A549 (cell line): ENCODE measurements at regions not wholly inside any gene's neighbourhood (a gene's known extent, or its start where the extent isn't known, plus 50 kb on each side); places are given as distances from the start of the nearest gene placed in this dataset.

Source experiments
- ATAC-seq, 2 experiments: fragments of 200-7000 bp in 1 of 2; fragments of >200 bp in 1 of 2; cut with Nextera tagmentation in 1 of 2; cut with Tn5 transposase in 1 of 2; 3 replicates each; pipeline versions ENCODE4 v1.8.0 to v1.9.1; 2018 to 2020; ENCODE audit warnings: mild to moderate bottlenecking in 1 of 2, moderate library complexity in 1 of 2
- CTCF ChIA-PET: fragments of 300-600 bp; sonication (Branson Sonifier 250); formaldehyde crosslinking; extraction: SDS; loops from one replicate; lab custom pipeline; 2021; ENCODE audit warnings: antibody characterized with exemption, inconsistent platforms; lab: Yijun Ruan, JAX
- POLR2A ChIA-PET: fragments of 350-600 bp; formaldehyde crosslinking; extraction: SDS; loops from one replicate; lab custom pipeline; 2021; ENCODE audit warnings: antibody characterized with exemption, inconsistent platforms; lab: Yijun Ruan, JAX
- DNase-seq, 2 experiments: peaks; one replicate each; pipeline versions ENCODE4 v3.0.0 to v3.0.0-alpha.2; 2011 to 2016; ENCODE audit warnings: low read depth in 1 of 2, low spot score in 1 of 2
- FAIRE-seq: peaks from 2 replicates; lab custom pipeline; 2011; peaks lifted over from hg19 to GRCh38; lab: Jason Lieb, UNC
- H3K27ac ChIP-seq, 2 experiments: fragments of >200 bp; sonication (Bioruptor Twin); formaldehyde crosslinking; 3 replicates each; pipeline ENCODE4 v1.5.1; 2016 to 2017
- H3K4me1 ChIP-seq: fragments of >200 bp; sonication (Bioruptor Twin); formaldehyde crosslinking; 3 replicates; pipeline ENCODE4 v1.6.1; 2016
- H3K4me2 ChIP-seq: fragments of >200 bp; sonication (Bioruptor Twin); formaldehyde crosslinking; 3 replicates; pipeline ENCODE4 v1.6.1; 2016
- H3K4me3 ChIP-seq: fragments of >200 bp; sonication (Bioruptor Twin); formaldehyde crosslinking; 3 replicates; pipeline ENCODE4 v1.5.1; 2016
- H3K9me3 ChIP-seq: fragments of >200 bp; sonication (Bioruptor Twin); formaldehyde crosslinking; 3 replicates; pipeline ENCODE4 v1.6.1; 2016
- ATOH8 ChIP-seq: fragments of 250-450 bp; sonication (Bioruptor Pico); IDR thresholded peaks from 2 replicates; pipeline ENCODE4 v1.5.0; 2020; ENCODE audit warnings: low read depth, mild to moderate bottlenecking, moderate library complexity
- CBX8 ChIP-seq: fragments of 200-600 bp; sonication (generic); IDR thresholded peaks from 2 replicates; pipeline ENCODE4 v1.6.1; 2016
- CEBPB ChIP-seq, 2 experiments: fragments of >200 bp in 1 of 2; sonication (Bioruptor Twin) in 1 of 2; formaldehyde crosslinking in 1 of 2; IDR thresholded peaks; 2 replicates each; pipeline ENCODE4 v1.6.1; 2012 to 2016
- EHMT2 ChIP-seq: fragments of 200-600 bp; sonication (generic); IDR thresholded peaks from 2 replicates; pipeline ENCODE4 v1.6.1; 2016; ENCODE audit warnings: antibody characterized with exemption, low read depth, mild to moderate bottlenecking, moderate library complexity
- ESRRA ChIP-seq: fragments of 150-350 bp; IDR thresholded peaks from 2 replicates; pipeline ENCODE4 v1.6.1; 2014; ENCODE audit warnings: mild to moderate bottlenecking, low read length, borderline replicate concordance
- FOSB ChIP-seq: fragments of 250-450 bp; sonication (Bioruptor Pico); IDR thresholded peaks from 2 replicates; pipeline ENCODE4 v1.5.0; 2020; ENCODE audit warnings: mild to moderate bottlenecking, moderate library complexity
- FOSL2 ChIP-seq, 2 experiments: fragments of 450-650 bp in 1 of 2; fragments of >200 bp in 1 of 2; sonication (Bioruptor Twin) in 1 of 2; formaldehyde crosslinking; IDR thresholded peaks; 2 replicates each; pipeline versions ENCODE4 v1.5.0 to v1.6.1; 2016 to 2020; ENCODE audit warnings: mild to moderate bottlenecking in 1 of 2, moderate library complexity in 1 of 2
- MAX ChIP-seq: IDR thresholded peaks from 2 replicates; pipeline ENCODE4 v1.6.1; 2012
- PHF8 ChIP-seq: fragments of 200-600 bp; sonication (generic); IDR thresholded peaks from 2 replicates; pipeline ENCODE4 v1.6.1; 2016; ENCODE audit warnings: low read depth, mild to moderate bottlenecking, antibody characterized with exemption, moderate library complexity, borderline replicate concordance
- POLR2A ChIP-seq: IDR thresholded peaks from 2 replicates; pipeline ENCODE4 v1.6.1; 2012; ENCODE audit warnings: mild to moderate bottlenecking, low read length
- POLR2AphosphoS2 ChIP-seq: conservative IDR thresholded peaks from 2 replicates; pipeline ENCODE4 v1.6.1; 2012; ENCODE audit warnings: low read length, improper control_type of control experiment, inconsistent platforms
- RARB ChIP-seq: fragments of 250-450 bp; sonication (Bioruptor Pico); IDR thresholded peaks from 2 replicates; pipeline ENCODE4 v1.8.0; 2021; ENCODE audit warnings: mild to moderate bottlenecking, moderate library complexity
- SMC3 ChIP-seq: fragments of >200 bp; sonication (Bioruptor Twin); formaldehyde crosslinking; IDR thresholded peaks from 3 replicates; pipeline ENCODE4 v1.6.1; 2018; ENCODE audit warnings: inconsistent platforms
- SREBF2 ChIP-seq: fragments of 450-650 bp; IDR thresholded peaks from 2 replicates; pipeline ENCODE4 v1.6.1; 2014; ENCODE audit warnings: mild to moderate bottlenecking, moderate library complexity
- TFCP2L1 ChIP-seq: fragments of 250-450 bp; sonication (Bioruptor Pico); IDR thresholded peaks from 2 replicates; pipeline ENCODE4 v1.5.0; 2021; ENCODE audit warnings: mild to moderate bottlenecking
- TP53 ChIP-seq: fragments of 250-450 bp; sonication (Bioruptor Pico); IDR thresholded peaks from 2 replicates; pipeline ENCODE4 v1.5.0; 2021; ENCODE audit warnings: mild to moderate bottlenecking, moderate library complexity
- USF2 ChIP-seq: fragments of 450-650 bp; IDR thresholded peaks from 2 replicates; pipeline ENCODE4 v1.6.1; 2014; ENCODE audit warnings: antibody characterized with exemption
- ZC3H11A ChIP-seq: fragments of 450-650 bp; IDR thresholded peaks from 2 replicates; pipeline ENCODE4 v1.6.1; 2014; ENCODE audit warnings: antibody characterized with exemption, mild to moderate bottlenecking
- ZSCAN20 ChIP-seq: fragments of 250-450 bp; sonication (Bioruptor Pico); IDR thresholded peaks from 2 replicates; pipeline ENCODE4 v1.8.0; 2022; ENCODE audit warnings: mild to moderate bottlenecking, moderate library complexity
- WGBS: methylation state at CpG from one replicate; pipeline ENCODE4 v1.1.6; 2017; ENCODE audit errors: missing lambda C conversion rate; 5-methylcytosine and 5-hydroxymethylcytosine counted together
- TF ChIP-seq, protein P1 (sequence below): IDR thresholded peaks from 2 replicates; pipeline ENCODE4 v1.6.1; 2012
- TF ChIP-seq, protein P2 (sequence below): IDR thresholded peaks from 2 replicates; pipeline ENCODE4 v1.6.1; 2012; ENCODE audit warnings: low read depth, borderline replicate concordance
- TF ChIP-seq, protein P3 (sequence below): fragments of 200-600 bp; sonication (generic); IDR thresholded peaks from 2 replicates; pipeline ENCODE4 v1.6.1; 2016; ENCODE audit warnings: antibody characterized with exemption, mild to moderate bottlenecking, moderate library complexity

DNA sequence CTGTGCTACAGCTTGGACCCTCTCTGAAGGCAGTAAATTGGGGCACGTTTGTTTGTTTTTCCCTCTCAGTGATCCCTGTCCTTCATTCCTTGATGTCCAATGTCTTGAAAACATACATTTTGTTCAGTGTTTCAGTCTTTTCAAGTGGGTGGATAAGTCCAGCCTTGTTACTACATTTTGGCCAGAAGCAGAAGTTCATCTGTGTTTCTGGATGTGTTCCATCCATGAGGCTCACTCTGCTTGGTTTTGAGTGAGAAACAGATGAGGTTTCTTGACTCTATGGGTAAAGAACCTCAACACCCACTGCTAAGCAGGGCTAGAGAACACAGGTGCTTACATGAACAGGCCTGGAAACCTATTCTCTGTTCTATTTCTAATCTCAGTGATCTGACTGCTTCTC is 74.5 kb upstream of the RFX8 start:
- WGBS = 52% methylated on average over 1 of the region's 1 CpG
- peaks cover 13% of the 10 kb centered on the region; the same call in 1 of the 3 replicates for H3K4me1 ChIP-seq
- ATAC-seq = no peak
- no peak overlapping the region for H3K4me3 ChIP-seq
- DNase-seq = no peak
- ChIA-PET POLR2A (no interaction called here), CTCF (interaction anchor here (1.0 kb wide), 1 partner anchor 17 kb away, joined by 3 read pairs; no protein-coding TSS in a partner anchor)
- H3K9me3 ChIP-seq = no peaks in the 10 kb centered on the region
- TF ChIP-seq SMC3 (no peak), ESRRA (no peak), MAX (no peak), SREBF2 (no peak), ATOH8 (no peak), PHF8 (no peak), ZC3H11A (no peak), EHMT2 (no peak), POLR2AphosphoS2 (no peak)
- TF ChIP-seq, protein P1, sequence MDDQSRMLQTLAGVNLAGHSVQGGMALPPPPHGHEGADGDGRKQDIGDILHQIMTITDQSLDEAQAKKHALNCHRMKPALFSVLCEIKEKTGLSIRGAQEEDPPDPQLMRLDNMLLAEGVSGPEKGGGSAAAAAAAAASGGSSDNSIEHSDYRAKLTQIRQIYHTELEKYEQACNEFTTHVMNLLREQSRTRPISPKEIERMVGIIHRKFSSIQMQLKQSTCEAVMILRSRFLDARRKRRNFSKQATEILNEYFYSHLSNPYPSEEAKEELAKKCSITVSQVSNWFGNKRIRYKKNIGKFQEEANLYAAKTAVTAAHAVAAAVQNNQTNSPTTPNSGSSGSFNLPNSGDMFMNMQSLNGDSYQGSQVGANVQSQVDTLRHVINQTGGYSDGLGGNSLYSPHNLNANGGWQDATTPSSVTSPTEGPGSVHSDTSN = no peak
- TF ChIP-seq, protein P2, sequence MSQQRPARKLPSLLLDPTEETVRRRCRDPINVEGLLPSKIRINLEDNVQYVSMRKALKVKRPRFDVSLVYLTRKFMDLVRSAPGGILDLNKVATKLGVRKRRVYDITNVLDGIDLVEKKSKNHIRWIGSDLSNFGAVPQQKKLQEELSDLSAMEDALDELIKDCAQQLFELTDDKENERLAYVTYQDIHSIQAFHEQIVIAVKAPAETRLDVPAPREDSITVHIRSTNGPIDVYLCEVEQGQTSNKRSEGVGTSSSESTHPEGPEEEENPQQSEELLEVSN = no peak
- no peak overlapping the region for H3K4me2 ChIP-seq
- no peak for FAIRE-seq
- H3K27ac ChIP-seq = no peak overlapping the region

- Histone ChIP-seq H3K9me3 (no peaks in the 10 kb centered on the region), H3K4me3 (no peak overlapping the region), H3K27ac (peak overlapping the region in 1 of 2 experiments; percentile 49; a peak in 1 of 6 replicates), H3K4me2 (no peak overlapping the region; the same call in 2 of the 3 replicates), H3K4me1 (peaks cover 13% of the 10 kb centered on the region; the same call in 1 of the 3 replicates)
- no peak for FAIRE-seq
- ATAC-seq = no peak
- ChIA-PET POLR2A (no interaction called here), CTCF (interaction anchor here (0.9 kb wide), 1 partner anchor 9 kb away, joined by 3 read pairs; no protein-coding TSS in a partner anchor)
- WGBS = 42% methylated on average over 2 of the region's 2 CpGs
- no peak for DNase-seq
- TF ChIP-seq ZC3H11A (no peak), CEBPB (IDR thresholded peaks at IDR 0.05) (no peak), FOSL2 (IDR thresholded peaks at IDR 0.05) (no peak), FOSL2 (CRISPR knock-in tag; IDR thresholded peaks at IDR 0.05) (peak; percentile 25; the same call in 1 of the 2 replicates)
Observed at GRCh38 chr2:101546376-101547058, 71.6 kb upstream of the RFX8 start.

DNA sequence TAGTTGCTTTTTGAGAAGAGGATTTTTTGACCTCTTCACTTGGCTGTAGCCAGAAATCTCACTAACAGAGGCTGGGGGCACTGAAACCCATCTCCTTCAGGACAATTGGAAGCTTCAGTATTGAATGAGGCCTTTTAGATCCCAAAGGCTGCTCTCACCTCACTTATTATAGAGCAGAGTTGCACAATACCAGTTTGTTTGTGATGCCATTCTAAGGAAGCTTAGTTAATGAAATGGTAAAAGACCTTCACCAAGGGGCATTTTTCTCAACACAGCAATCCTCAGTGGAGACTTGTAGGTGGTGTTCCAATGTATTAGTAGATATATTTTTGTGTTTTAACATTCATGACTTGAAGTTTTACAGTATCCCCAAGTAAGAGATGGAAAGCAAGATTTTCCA is 71.0 kb upstream of the RFX8 start:
- Histone ChIP-seq H3K9me3 (no peaks in the 10 kb centered on the region), H3K4me2 (no peak overlapping the region), H3K4me3 (no peak overlapping the region), H3K4me1 (peaks cover 13% of the 10 kb centered on the region; the same call in 1 of the 3 replicates), H3K27ac (no peak overlapping the region)
- POLR2A ChIA-PET = no interaction called here
- CTCF ChIA-PET = interaction anchor here (0.9 kb wide), 1 partner anchor 9 kb away, joined by 3 read pairs; no protein-coding TSS in a partner anchor
- FAIRE-seq (no peak), ATAC-seq (no peak), DNase-seq (no peak)
- TF ChIP-seq POLR2A (no peak), TP53 (no peak), ZSCAN20 (CRISPR knock-in tag) (no peak), CEBPB (IDR thresholded peaks at IDR 0.05) (0 out of 4 replicates have a peak, but pooled peaks of 1 of the 2 experiments have one; percentile 17)

DNA sequence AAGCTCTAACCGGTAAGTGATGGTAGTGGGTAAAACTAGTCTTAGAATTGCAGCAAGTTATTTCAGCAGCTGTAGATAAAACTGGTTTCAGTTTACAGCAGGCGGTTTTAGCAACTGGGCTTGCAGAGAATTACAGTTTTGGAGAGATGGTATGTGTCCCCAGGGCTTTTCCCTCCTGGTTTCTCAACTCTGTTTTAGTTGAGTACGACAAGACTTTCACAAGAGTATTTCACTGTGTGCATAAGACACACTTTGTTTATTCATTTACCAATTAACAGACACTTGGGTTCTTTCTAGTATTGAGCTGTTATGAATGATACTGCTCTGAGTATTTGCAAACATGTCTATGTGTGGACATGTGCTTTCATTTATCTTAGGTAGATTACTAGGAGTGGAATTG is 65.6 kb upstream of the RFX8 start:
- no peak overlapping the region for H3K27ac ChIP-seq
- ATAC-seq (no peak), FAIRE-seq (no peak)
- no peak overlapping the region for H3K4me3 ChIP-seq
- TF ChIP-seq POLR2AphosphoS2 (no peak), CEBPB (IDR thresholded peaks at IDR 0.05) (no peak), FOSB (CRISPR knock-in tag) (no peak), TFCP2L1 (CRISPR knock-in tag) (no peak), PHF8 (no peak), TP53 (no peak), CBX8 (no peak), RARB (CRISPR knock-in tag) (no peak), USF2 (no peak), SREBF2 (no peak)
- TF ChIP-seq, protein P3, sequence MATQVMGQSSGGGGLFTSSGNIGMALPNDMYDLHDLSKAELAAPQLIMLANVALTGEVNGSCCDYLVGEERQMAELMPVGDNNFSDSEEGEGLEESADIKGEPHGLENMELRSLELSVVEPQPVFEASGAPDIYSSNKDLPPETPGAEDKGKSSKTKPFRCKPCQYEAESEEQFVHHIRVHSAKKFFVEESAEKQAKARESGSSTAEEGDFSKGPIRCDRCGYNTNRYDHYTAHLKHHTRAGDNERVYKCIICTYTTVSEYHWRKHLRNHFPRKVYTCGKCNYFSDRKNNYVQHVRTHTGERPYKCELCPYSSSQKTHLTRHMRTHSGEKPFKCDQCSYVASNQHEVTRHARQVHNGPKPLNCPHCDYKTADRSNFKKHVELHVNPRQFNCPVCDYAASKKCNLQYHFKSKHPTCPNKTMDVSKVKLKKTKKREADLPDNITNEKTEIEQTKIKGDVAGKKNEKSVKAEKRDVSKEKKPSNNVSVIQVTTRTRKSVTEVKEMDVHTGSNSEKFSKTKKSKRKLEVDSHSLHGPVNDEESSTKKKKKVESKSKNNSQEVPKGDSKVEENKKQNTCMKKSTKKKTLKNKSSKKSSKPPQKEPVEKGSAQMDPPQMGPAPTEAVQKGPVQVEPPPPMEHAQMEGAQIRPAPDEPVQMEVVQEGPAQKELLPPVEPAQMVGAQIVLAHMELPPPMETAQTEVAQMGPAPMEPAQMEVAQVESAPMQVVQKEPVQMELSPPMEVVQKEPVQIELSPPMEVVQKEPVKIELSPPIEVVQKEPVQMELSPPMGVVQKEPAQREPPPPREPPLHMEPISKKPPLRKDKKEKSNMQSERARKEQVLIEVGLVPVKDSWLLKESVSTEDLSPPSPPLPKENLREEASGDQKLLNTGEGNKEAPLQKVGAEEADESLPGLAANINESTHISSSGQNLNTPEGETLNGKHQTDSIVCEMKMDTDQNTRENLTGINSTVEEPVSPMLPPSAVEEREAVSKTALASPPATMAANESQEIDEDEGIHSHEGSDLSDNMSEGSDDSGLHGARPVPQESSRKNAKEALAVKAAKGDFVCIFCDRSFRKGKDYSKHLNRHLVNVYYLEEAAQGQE = no peak
- TF ChIP-seq, all 56 proteins: peak for 0
- ChIA-PET POLR2A (no interaction called here), CTCF (interaction anchor here (2.3 kb wide), 1 partner anchor 199 kb away, joined by 6 read pairs; no protein-coding TSS in a partner anchor)
- Histone ChIP-seq H3K4me2 (no peak overlapping the region), H3K9me3 (no peaks in the 10 kb centered on the region), H3K4me1 (no peaks in the 10 kb centered on the region)
- 61% methylated on average over 3 of the region's 3 CpGs for WGBS
- no peak for DNase-seq
